ENCODE measurements at regions not wholly inside any gene's neighbourhood (a gene's known extent, or its start where the extent isn't known, plus 50 kb on each side); places are given as distances from the start of the nearest gene placed in this dataset.

GRCh38 chr6:119966484-119966883 is 616.9 kb upstream of the MAN1A1 start:
- H3K27me3 ChIP-seq (ENCODE audit: insufficient read depth, low read depth, low read length), result no peaks in the 10 kb centered on the region
- H3K27ac ChIP-seq (ENCODE audit: low read length), result no peak overlapping the region
- no peak overlapping the region for H3K4me3 ChIP-seq (ENCODE audit: low read length)
- no peaks in the 10 kb centered on the region for H3K9me2 ChIP-seq (ENCODE audit: insufficient read depth, low read length)
- H4K20me1 ChIP-seq (ENCODE audit: insufficient read depth), result no peaks in the 10 kb centered on the region
- H3K9ac ChIP-seq (ENCODE audit: low read length), result no peak overlapping the region
- H3K79me2 ChIP-seq (replicated peaks; ENCODE audit: insufficient read depth, low read length), result no peaks in the 10 kb centered on the region
- no peaks in the 10 kb centered on the region for H3K9me3 ChIP-seq (ENCODE audit: low read length)
- TF ChIP-seq TAF1 (IDR thresholded peaks at IDR 0.05; ENCODE audit: low read depth), result no peak
- no peak for TF ChIP-seq EP300 (conservative IDR thresholded peaks at IDR 0.05; ENCODE audit: poor library complexity, severe bottlenecking)
- no peak for TF ChIP-seq RAD21 (conservative IDR thresholded peaks at IDR 0.05)
- no peak for TF ChIP-seq REST (IDR thresholded peaks at IDR 0.05; ENCODE audit: borderline replicate concordance)
- TF ChIP-seq SMC3 (conservative IDR thresholded peaks at IDR 0.05; ENCODE audit: poor library complexity), result no peak
- no peak for TF ChIP-seq EZH2 (IDR thresholded peaks at IDR 0.05; ENCODE audit: borderline replicate concordance, insufficient read depth, low read length, poor library complexity, severe bottlenecking)
- TF ChIP-seq MXI1 (conservative IDR thresholded peaks at IDR 0.05; ENCODE audit: poor library complexity, severe bottlenecking), result no peak
- TF ChIP-seq POLR2AphosphoS5 (IDR thresholded peaks at IDR 0.05), result no peak
- no peak for TF ChIP-seq CTCF (IDR thresholded peaks at IDR 0.05; ENCODE audit: poor library complexity, severe bottlenecking)
- H3K4me2 ChIP-seq (ENCODE audit: low read length), result no peak overlapping the region
- H3F3A ChIP-seq (ENCODE audit: insufficient read depth, low read length, poor library complexity, severe bottlenecking), result no peaks in the 10 kb centered on the region
- H3K36me3 ChIP-seq (ENCODE audit: insufficient read depth, low read length), result no peaks in the 10 kb centered on the region
- no peak overlapping the region for H2AFZ ChIP-seq (ENCODE audit: low read depth, low read length)

GRCh38 chr6:119965900-119966299 is 616.3 kb upstream of the MAN1A1 start:
- Histone ChIP-seq H3K36me3 (ENCODE audit: insufficient read depth, low read length) (no peaks in the 10 kb centered on the region), H3K4me3 (ENCODE audit: low read length) (no peak overlapping the region), H3K9me2 (ENCODE audit: insufficient read depth, low read length) (no peaks in the 10 kb centered on the region), H2AFZ (ENCODE audit: low read depth, low read length) (no peak overlapping the region), H3K9me3 (ENCODE audit: low read length) (no peaks in the 10 kb centered on the region), H3K4me2 (ENCODE audit: low read length) (no peak overlapping the region), H3F3A (ENCODE audit: insufficient read depth, low read length, poor library complexity, severe bottlenecking) (no peaks in the 10 kb centered on the region), H3K27me3 (ENCODE audit: insufficient read depth, low read depth, low read length) (no peaks in the 10 kb centered on the region), H3K9ac (ENCODE audit: low read length) (no peak overlapping the region), H3K79me2 (replicated peaks; ENCODE audit: insufficient read depth, low read length) (no peaks in the 10 kb centered on the region), H4K20me1 (ENCODE audit: insufficient read depth) (no peaks in the 10 kb centered on the region), H3K27ac (ENCODE audit: low read length) (no peak overlapping the region)
- TF ChIP-seq REST (IDR thresholded peaks at IDR 0.05; ENCODE audit: borderline replicate concordance), result no peak
- no peak for TF ChIP-seq TAF1 (IDR thresholded peaks at IDR 0.05; ENCODE audit: low read depth)
- TF ChIP-seq POLR2AphosphoS5 (IDR thresholded peaks at IDR 0.05), result no peak
- no peak for TF ChIP-seq MXI1 (conservative IDR thresholded peaks at IDR 0.05; ENCODE audit: poor library complexity, severe bottlenecking)
- TF ChIP-seq EZH2 (IDR thresholded peaks at IDR 0.05; ENCODE audit: borderline replicate concordance, insufficient read depth, low read length, poor library complexity, severe bottlenecking), result no peak
- TF ChIP-seq SMC3 (conservative IDR thresholded peaks at IDR 0.05; ENCODE audit: poor library complexity), result no peak
- no peak for TF ChIP-seq CTCF (IDR thresholded peaks at IDR 0.05; ENCODE audit: poor library complexity, severe bottlenecking)
- TF ChIP-seq RAD21 (conservative IDR thresholded peaks at IDR 0.05), result no peak
- no peak for TF ChIP-seq EP300 (conservative IDR thresholded peaks at IDR 0.05; ENCODE audit: poor library complexity, severe bottlenecking)

Data from neural cell (in vitro differentiated cells).